Left ventricle myocardium inferior (tissue), 1 donor: ENCODE measurements at regions not wholly inside any gene's neighbourhood (a gene's known extent, or its start where the extent isn't known, plus 50 kb on each side); places are given as distances from the start of the nearest gene placed in this dataset.

Experiments
- DNase-seq: peaks from one replicate; pipeline ENCODE4 v3.0.0-alpha.2; 2020
- H3K27ac ChIP-seq: fragments of 200-600 bp; replicated peaks from 2 replicates; pipeline ENCODE4 v1.8.0; 2021
- H3K27me3 ChIP-seq: fragments of 200-600 bp; 2 replicates; pipeline ENCODE4 v1.8.0; 2021; ENCODE audit warnings: low read depth
- H3K36me3 ChIP-seq: fragments of 200-600 bp; 2 replicates; pipeline ENCODE4 v1.8.0; 2021
- H3K4me1 ChIP-seq: fragments of 200-600 bp; 2 replicates; pipeline ENCODE4 v1.8.0; 2021
- H3K4me3 ChIP-seq: fragments of 200-600 bp; 2 replicates; pipeline ENCODE4 v1.8.0; 2021; ENCODE audit warnings: mild to moderate bottlenecking, moderate library complexity
- H3K9me3 ChIP-seq: fragments of 200-600 bp; replicated peaks from 2 replicates; pipeline ENCODE4 v1.8.0; 2021
- intact Hi-C: fragments of 100-400 bp; cut with micrococcal nuclease; formaldehyde crosslinking; loops from one replicate; pipeline ENCODE4 v1.11.0; 2022
- TF ChIP-seq, protein P1 (sequence below): fragments of 200-600 bp; IDR thresholded peaks from 2 replicates; pipeline ENCODE4 v1.8.0; 2021; ENCODE audit warnings: antibody characterized with exemption, mild to moderate bottlenecking, borderline replicate concordance
- donor health status: DM: no; HTN: yes; CAD: no; lungs with severe emphysema.

DNA sequence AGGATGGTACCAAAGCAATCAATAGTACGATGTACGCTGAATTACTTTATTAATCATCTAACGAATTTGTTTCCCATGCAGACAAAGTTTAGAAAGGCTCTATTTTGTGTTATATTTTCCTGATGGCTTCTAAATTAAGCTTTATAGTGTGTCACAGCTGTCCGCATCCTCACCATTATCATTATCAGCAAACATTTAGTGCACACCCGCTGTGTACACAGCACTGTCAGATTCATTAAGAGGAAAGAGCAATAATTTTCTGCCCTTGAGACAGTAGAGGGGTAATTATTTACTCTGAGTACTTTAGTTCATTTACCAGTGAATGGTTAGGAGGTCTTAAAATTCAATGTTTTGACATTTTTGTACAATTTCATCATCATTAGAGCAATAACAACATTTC is 233.3 kb upstream of the PTPRZ1 start:
- Histone ChIP-seq H3K4me3 (no peak overlapping the region), H3K36me3 (no peaks in the 10 kb centered on the region), H3K27ac (no peak overlapping the region), H3K4me1 (no peaks in the 10 kb centered on the region), H3K9me3 (no peaks in the 10 kb centered on the region), H3K27me3 (no peaks in the 10 kb centered on the region)
- DNase-seq = no peak
- TF ChIP-seq, protein P1, sequence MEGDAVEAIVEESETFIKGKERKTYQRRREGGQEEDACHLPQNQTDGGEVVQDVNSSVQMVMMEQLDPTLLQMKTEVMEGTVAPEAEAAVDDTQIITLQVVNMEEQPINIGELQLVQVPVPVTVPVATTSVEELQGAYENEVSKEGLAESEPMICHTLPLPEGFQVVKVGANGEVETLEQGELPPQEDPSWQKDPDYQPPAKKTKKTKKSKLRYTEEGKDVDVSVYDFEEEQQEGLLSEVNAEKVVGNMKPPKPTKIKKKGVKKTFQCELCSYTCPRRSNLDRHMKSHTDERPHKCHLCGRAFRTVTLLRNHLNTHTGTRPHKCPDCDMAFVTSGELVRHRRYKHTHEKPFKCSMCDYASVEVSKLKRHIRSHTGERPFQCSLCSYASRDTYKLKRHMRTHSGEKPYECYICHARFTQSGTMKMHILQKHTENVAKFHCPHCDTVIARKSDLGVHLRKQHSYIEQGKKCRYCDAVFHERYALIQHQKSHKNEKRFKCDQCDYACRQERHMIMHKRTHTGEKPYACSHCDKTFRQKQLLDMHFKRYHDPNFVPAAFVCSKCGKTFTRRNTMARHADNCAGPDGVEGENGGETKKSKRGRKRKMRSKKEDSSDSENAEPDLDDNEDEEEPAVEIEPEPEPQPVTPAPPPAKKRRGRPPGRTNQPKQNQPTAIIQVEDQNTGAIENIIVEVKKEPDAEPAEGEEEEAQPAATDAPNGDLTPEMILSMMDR = no peak
- intact Hi-C loops = no loop called here

- H3K36me3 ChIP-seq = no peaks in the 10 kb centered on the region
- H3K9me3 ChIP-seq = no peaks in the 10 kb centered on the region
- no peak for DNase-seq
- TF ChIP-seq, protein P1 = no peak
- H3K4me3 ChIP-seq = no peak overlapping the region
- H3K27me3 ChIP-seq = no peaks in the 10 kb centered on the region
- H3K4me1 ChIP-seq = no peaks in the 10 kb centered on the region
- intact Hi-C loops = no loop called here
- H3K27ac ChIP-seq = no peak overlapping the region
These were observed 234.7 kb upstream of the PTPRZ1 start for GRCh38 chr7:121638286-121638685.

- DNase-seq = no peak
- Histone ChIP-seq H3K9me3 (no peaks in the 10 kb centered on the region), H3K27me3 (no peaks in the 10 kb centered on the region), H3K4me3 (no peak overlapping the region), H3K4me1 (no peaks in the 10 kb centered on the region), H3K36me3 (no peaks in the 10 kb centered on the region), H3K27ac (no peak overlapping the region)
- TF ChIP-seq, protein P1 = no peak
- intact Hi-C loops = no loop called here
These were observed 238.2 kb upstream of the FAM3C start for GRCh38 chr7:121634356-121634755.

- Histone ChIP-seq H3K4me3 (no peak overlapping the region), H3K36me3 (no peaks in the 10 kb centered on the region), H3K4me1 (no peaks in the 10 kb centered on the region), H3K27me3 (no peaks in the 10 kb centered on the region), H3K9me3 (no peaks in the 10 kb centered on the region), H3K27ac (no peak overlapping the region)
- intact Hi-C loops = no loop called here
- TF ChIP-seq, protein P1 = no peak
- DNase-seq = no peak
These were observed 237.1 kb upstream of the FAM3C start for GRCh38 chr7:121633186-121633585.

DNA sequence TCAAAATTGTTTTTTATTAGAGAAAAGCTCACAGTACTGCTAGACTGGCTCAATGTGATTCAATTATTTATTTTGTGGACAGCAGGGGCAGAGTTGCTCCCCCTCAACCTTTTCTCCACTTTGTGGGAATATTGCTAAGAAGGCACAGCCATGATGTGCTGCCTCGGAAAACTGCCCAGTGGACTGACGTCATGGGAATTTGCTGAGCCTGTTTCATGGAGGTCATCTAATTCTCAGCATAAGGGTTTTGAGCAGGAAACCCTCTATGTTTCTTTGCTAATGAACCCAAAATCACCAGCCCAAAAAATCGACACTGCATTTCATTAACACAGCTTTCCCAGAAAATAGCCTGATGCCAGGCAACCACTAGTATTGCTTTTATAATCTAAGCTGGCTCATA is 228.8 kb upstream of the FAM3C start:
- Histone ChIP-seq H3K27ac (no peak overlapping the region), H3K4me3 (no peak overlapping the region), H3K27me3 (no peaks in the 10 kb centered on the region), H3K4me1 (peaks cover 8% of the 10 kb centered on the region), H3K9me3 (no peaks in the 10 kb centered on the region), H3K36me3 (no peaks in the 10 kb centered on the region)
- DNase-seq = peak; percentile 54
- intact Hi-C loops = no loop called here
- TF ChIP-seq, protein P1 = no peak
